GM12878 (cell line): ENCODE measurements at regions not wholly inside any gene's neighbourhood (a gene's known extent, or its start where the extent isn't known, plus 50 kb on each side); places are given as distances from the start of the nearest gene placed in this dataset.

ENCODE experiments used
- ATAC-seq: fragments of 200-7000 bp; cut with Tn5 transposase; 3 replicates; pipeline ENCODE4 v1.9.1; 2020; ENCODE audit warnings: mild to moderate bottlenecking, moderate library complexity
- BruUV-seq: library from RNA; stranded (reverse); fragments of 400-500 nt; replicated peaks from 2 replicates; lab custom pipeline; 2021; lab: Mats Ljungman, UMichigan
- CTCF ChIA-PET: fragments of 300-600 bp; sonication (Branson Sonifier 250); formaldehyde crosslinking; extraction: SDS; loops from one replicate; lab custom pipeline; 2021; ENCODE audit warnings: inconsistent platforms; lab: Yijun Ruan, JAX
- POLR2A ChIA-PET: fragments of 350-600 bp; formaldehyde crosslinking; extraction: SDS; loops from one replicate; lab custom pipeline; 2021; ENCODE audit warnings: inconsistent platforms; lab: Charles Lee
- RAD21 ChIA-PET: fragments of 300-600 bp; sonication (Branson Sonifier 250); formaldehyde crosslinking; loops from one replicate; lab custom pipeline; 2023; ENCODE audit warnings: antibody characterized with exemption; ENCODE audit not compliant: unreplicated experiment; lab: Charles Lee
- SMC1A ChIA-PET: fragments of 300-600 bp; sonication (Branson Sonifier 250); formaldehyde crosslinking; loops from one replicate; lab custom pipeline; 2023; ENCODE audit not compliant: unreplicated experiment, uncharacterized antibody; lab: Charles Lee
- DNase-seq: peaks from one replicate; pipeline ENCODE4 v3.0.0-alpha.2; 2011; ENCODE audit warnings: low read depth, low spot score
- FAIRE-seq: peaks from 3 replicates; lab custom pipeline; 2011; peaks lifted over from hg19 to GRCh38; lab: Jason Lieb, UNC
- H2AFZ ChIP-seq: 2 replicates; pipeline ENCODE4 v1.6.0; 2011; ENCODE audit warnings: low read depth, low read length, control low read depth; ENCODE audit not compliant: control insufficient read depth
- H3K27ac ChIP-seq: 2 replicates; pipeline ENCODE4 v1.5.1; 2011; ENCODE audit warnings: control low read depth; ENCODE audit not compliant: control insufficient read depth, insufficient read depth
- H3K27me3 ChIP-seq, 2 experiments: replicated peaks in 1 of 2; 2 replicates each; pipeline versions ENCODE4 v1.6.0 to v1.6.1; 2011; ENCODE audit warnings: low read length in 1 of 2; ENCODE audit not compliant: control insufficient read depth in 2 of 2, insufficient read depth in 2 of 2
- H3K36me3 ChIP-seq, 2 experiments: 2 replicates each; pipeline ENCODE4 v1.5.1; 2011; ENCODE audit warnings: low read length in 1 of 2; ENCODE audit not compliant: control insufficient read depth in 2 of 2, insufficient read depth in 2 of 2
- H3K4me1 ChIP-seq: 2 replicates; pipeline ENCODE4 v1.6.1; 2011; ENCODE audit warnings: mild to moderate bottlenecking, low read length, moderate library complexity, mixed read lengths; ENCODE audit not compliant: control insufficient read depth, insufficient read depth
- H3K4me2 ChIP-seq: 2 replicates; pipeline ENCODE4 v1.6.0; 2011; ENCODE audit warnings: control low read depth; ENCODE audit not compliant: control insufficient read depth, insufficient read depth
- H3K4me3 ChIP-seq: fragments of 200-600 bp; sonication (generic); 2 replicates; pipeline ENCODE4 v1.5.1; 2016
- H3K79me2 ChIP-seq: 2 replicates; pipeline ENCODE4 v1.6.0; 2011; ENCODE audit warnings: low read length; ENCODE audit not compliant: control insufficient read depth, insufficient read depth
- H3K9ac ChIP-seq: 2 replicates; pipeline ENCODE4 v1.8.0; 2011; ENCODE audit warnings: low read length, control low read depth, mixed read lengths; ENCODE audit not compliant: control insufficient read depth, insufficient read depth
- H3K9me3 ChIP-seq: replicated peaks from 3 replicates; pipeline ENCODE4 v1.5.1; 2011; ENCODE audit warnings: mild to moderate bottlenecking, low read length; ENCODE audit not compliant: control insufficient read depth, insufficient read depth
- H4K20me1 ChIP-seq: 2 replicates; pipeline ENCODE4 v1.6.0; 2011; ENCODE audit not compliant: control insufficient read depth, insufficient read depth
- CHD4 ChIP-seq: fragments of 200-600 bp; sonication (generic); IDR thresholded peaks from 2 replicates; pipeline ENCODE4 v1.6.1; 2016; ENCODE audit warnings: mild to moderate bottlenecking
- EED ChIP-seq: sonication (generic); IDR thresholded peaks from 2 replicates; pipeline ENCODE4 v1.6.1; 2016; ENCODE audit warnings: antibody characterized with exemption, low read depth
- IKZF1 ChIP-seq: fragments of 450-650 bp; conservative IDR thresholded peaks from 2 replicates; pipeline ENCODE4 v1.6.1; 2017; ENCODE audit warnings: antibody characterized with exemption, mild to moderate bottlenecking
- NFYA ChIP-seq: IDR thresholded peaks from 2 replicates; pipeline ENCODE4 v1.6.1; 2011; ENCODE audit warnings: low read depth, mild to moderate bottlenecking, low read length, improper control_type of control experiment, borderline replicate concordance
- NFYB ChIP-seq: IDR thresholded peaks from 2 replicates; pipeline ENCODE4 v1.6.1; 2011; ENCODE audit warnings: low read depth, mild to moderate bottlenecking, low read length, improper control_type of control experiment, moderate library complexity; ENCODE audit not compliant: insufficient read depth
- PAX5 ChIP-seq: IDR thresholded peaks from 2 replicates; pipeline ENCODE4 v1.6.1; 2011; ENCODE audit warnings: low read depth, low read length, borderline replicate concordance
- RBBP5 ChIP-seq: fragments of 200-600 bp; sonication (generic); conservative IDR thresholded peaks from 2 replicates; pipeline ENCODE4 v1.6.1; 2016
- ZNF207 ChIP-seq: fragments of 450-650 bp; IDR thresholded peaks from 2 replicates; pipeline ENCODE4 v1.6.1; 2014; ENCODE audit warnings: antibody characterized with exemption, mild to moderate bottlenecking, borderline replicate concordance
- WGBS: methylation state at CpG from one replicate; pipeline ENCODE4 v1.1.6; 2016; ENCODE audit warnings: low lambda C conversion rate; ENCODE audit not compliant: insufficient replicate concordance, insufficient coverage; ENCODE audit errors: missing lambda C conversion rate; 5-methylcytosine and 5-hydroxymethylcytosine counted together
- in situ Hi-C: fragments of 300-500 bp; cut with MboI; formaldehyde crosslinking; loops from 9 replicates; pipeline ENCODE4 v1.14.3; 2018; ENCODE audit warnings: mixed read lengths
- intact Hi-C: fragments of 100-400 bp; cut with micrococcal nuclease; formaldehyde crosslinking; loops from one replicate; pipeline ENCODE4 v1.14.2; 2022; ENCODE audit not compliant: unreplicated experiment
- TF ChIP-seq, protein P1 (sequence below): fragments of 450-650 bp; IDR thresholded peaks from 2 replicates; pipeline ENCODE4 v1.6.1; 2017; ENCODE audit warnings: mild to moderate bottlenecking, moderate library complexity
- TF ChIP-seq, protein P2 (sequence below): fragments of 450-650 bp; IDR thresholded peaks from 2 replicates; pipeline ENCODE4 v1.6.1; 2017; ENCODE audit warnings: mild to moderate bottlenecking, low read depth, inconsistent platforms; ENCODE audit not compliant: poor library complexity, severe bottlenecking
- TF ChIP-seq, protein P3 (sequence below), 3 experiments: IDR thresholded peaks in 2 of 3; conservative IDR thresholded peaks in 1 of 3; 2 replicates each; pipeline ENCODE4 v1.5.1; 2011; ENCODE audit warnings: low read depth in 3 of 3, low read length in 3 of 3, mild to moderate bottlenecking in 3 of 3, control low read depth in 2 of 3, moderate library complexity in 2 of 3, inconsistent platforms in 1 of 3, mixed read lengths in 1 of 3; ENCODE audit not compliant: control insufficient read depth in 2 of 3, insufficient read depth in 1 of 3; ENCODE audit errors: extremely low read depth in 1 of 3
- TF ChIP-seq, protein P4 (sequence below): fragments of 450-650 bp; IDR thresholded peaks from 2 replicates; pipeline ENCODE4 v1.6.1; 2017; ENCODE audit warnings: antibody characterized with exemption, mild to moderate bottlenecking, moderate library complexity

DNA sequence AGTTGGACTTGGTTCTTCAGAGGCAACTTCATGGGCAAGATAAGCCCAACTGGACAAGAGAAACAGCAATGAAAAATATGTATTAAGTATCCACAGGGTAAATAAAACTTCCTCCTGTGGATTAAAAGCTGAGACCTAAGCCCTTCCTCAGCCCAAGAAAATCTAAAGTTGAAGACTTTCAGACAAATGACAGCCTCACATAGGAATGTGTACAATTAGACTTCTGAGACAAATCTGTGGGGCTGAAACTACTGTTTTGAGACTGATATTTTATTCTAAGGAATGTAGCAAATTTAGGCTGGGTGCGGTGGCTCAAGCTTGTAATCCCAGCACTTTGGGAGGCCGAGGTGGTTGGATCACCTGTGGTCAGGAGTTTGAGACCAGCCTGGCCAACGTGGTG, 74.2 kb upstream of the IL12A start (continued):
- TF ChIP-seq IKZF1 = no peak

DNA sequence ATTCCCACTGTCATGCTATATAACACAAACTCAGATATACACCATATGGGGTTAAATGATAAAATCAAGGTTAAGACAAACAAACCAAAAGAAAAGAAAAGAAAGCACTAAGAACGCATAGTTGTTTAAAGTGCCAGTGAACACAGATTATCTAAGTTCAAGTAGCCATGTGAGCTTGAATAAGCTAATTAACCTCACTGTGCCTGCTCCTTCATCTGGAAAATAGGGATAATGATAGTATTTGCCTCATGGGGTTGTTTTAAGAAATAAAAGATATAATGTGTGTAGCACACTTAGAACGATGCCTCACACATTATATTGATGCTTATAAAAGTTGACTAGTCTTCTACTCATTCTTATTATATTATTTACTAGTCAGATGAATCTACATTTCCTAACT, 72.6 kb upstream of the IL12A start:
- no peak for DNase-seq
- no peaks in the 10 kb centered on the region for H3K27me3 ChIP-seq
- BruUV-seq = no TSS peak
- no peak overlapping the region for H3K4me2 ChIP-seq
- peaks cover 2% of the 10 kb centered on the region; the same call in 2 of the 3 replicates for H3K9me3 ChIP-seq
- no peak for FAIRE-seq
- in situ Hi-C loops = no loop called here
- H3K36me3 ChIP-seq = no peaks in the 10 kb centered on the region
- H3K4me1 ChIP-seq = peaks cover 22% of the 10 kb centered on the region
- POLR2A ChIA-PET = no interaction called here
- SMC1A ChIA-PET = interaction anchor here (1.2 to 10.0 kb wide), 2 partner anchors 14 to 30 kb away, joined by 3 to 59 read pairs; no protein-coding TSS in a partner anchor
- H3K79me2 ChIP-seq = no peaks in the 10 kb centered on the region
- H4K20me1 ChIP-seq = no peaks in the 10 kb centered on the region
- WGBS = 97% methylated on average over 2 of the region's 2 CpGs
- H3K9ac ChIP-seq = no peak overlapping the region
- ATAC-seq = no peak
- no peak overlapping the region for H3K27ac ChIP-seq
- intact Hi-C loops = no loop called here
- H3K4me3 ChIP-seq = no peak overlapping the region
- CTCF ChIA-PET = no interaction called here
- H2AFZ ChIP-seq = no peak overlapping the region
- RAD21 ChIA-PET = no interaction called here
- TF ChIP-seq EED (no peak), NFYA (no peak), ZNF207 (no peak), RBBP5 (no peak), IKZF1 (no peak), CHD4 (no peak), PAX5 (no peak), NFYB (no peak)
- TF ChIP-seq, protein P1, sequence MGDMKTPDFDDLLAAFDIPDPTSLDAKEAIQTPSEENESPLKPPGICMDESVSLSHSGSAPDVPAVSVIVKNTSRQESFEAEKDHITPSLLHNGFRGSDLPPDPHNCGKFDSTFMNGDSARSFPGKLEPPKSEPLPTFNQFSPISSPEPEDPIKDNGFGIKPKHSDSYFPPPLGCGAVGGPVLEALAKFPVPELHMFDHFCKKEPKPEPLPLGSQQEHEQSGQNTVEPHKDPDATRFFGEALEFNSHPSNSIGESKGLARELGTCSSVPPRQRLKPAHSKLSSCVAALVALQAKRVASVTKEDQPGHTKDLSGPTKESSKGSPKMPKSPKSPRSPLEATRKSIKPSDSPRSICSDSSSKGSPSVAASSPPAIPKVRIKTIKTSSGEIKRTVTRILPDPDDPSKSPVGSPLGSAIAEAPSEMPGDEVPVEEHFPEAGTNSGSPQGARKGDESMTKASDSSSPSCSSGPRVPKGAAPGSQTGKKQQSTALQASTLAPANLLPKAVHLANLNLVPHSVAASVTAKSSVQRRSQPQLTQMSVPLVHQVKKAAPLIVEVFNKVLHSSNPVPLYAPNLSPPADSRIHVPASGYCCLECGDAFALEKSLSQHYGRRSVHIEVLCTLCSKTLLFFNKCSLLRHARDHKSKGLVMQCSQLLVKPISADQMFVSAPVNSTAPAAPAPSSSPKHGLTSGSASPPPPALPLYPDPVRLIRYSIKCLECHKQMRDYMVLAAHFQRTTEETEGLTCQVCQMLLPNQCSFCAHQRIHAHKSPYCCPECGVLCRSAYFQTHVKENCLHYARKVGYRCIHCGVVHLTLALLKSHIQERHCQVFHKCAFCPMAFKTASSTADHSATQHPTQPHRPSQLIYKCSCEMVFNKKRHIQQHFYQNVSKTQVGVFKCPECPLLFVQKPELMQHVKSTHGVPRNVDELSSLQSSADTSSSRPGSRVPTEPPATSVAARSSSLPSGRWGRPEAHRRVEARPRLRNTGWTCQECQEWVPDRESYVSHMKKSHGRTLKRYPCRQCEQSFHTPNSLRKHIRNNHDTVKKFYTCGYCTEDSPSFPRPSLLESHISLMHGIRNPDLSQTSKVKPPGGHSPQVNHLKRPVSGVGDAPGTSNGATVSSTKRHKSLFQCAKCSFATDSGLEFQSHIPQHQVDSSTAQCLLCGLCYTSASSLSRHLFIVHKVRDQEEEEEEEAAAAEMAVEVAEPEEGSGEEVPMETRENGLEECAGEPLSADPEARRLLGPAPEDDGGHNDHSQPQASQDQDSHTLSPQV = no peak
- TF ChIP-seq, protein P2, sequence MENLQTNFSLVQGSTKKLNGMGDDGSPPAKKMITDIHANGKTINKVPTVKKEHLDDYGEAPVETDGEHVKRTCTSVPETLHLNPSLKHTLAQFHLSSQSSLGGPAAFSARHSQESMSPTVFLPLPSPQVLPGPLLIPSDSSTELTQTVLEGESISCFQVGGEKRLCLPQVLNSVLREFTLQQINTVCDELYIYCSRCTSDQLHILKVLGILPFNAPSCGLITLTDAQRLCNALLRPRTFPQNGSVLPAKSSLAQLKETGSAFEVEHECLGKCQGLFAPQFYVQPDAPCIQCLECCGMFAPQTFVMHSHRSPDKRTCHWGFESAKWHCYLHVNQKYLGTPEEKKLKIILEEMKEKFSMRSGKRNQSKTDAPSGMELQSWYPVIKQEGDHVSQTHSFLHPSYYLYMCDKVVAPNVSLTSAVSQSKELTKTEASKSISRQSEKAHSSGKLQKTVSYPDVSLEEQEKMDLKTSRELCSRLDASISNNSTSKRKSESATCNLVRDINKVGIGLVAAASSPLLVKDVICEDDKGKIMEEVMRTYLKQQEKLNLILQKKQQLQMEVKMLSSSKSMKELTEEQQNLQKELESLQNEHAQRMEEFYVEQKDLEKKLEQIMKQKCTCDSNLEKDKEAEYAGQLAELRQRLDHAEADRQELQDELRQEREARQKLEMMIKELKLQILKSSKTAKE = no peak
- TF ChIP-seq, protein P3, sequence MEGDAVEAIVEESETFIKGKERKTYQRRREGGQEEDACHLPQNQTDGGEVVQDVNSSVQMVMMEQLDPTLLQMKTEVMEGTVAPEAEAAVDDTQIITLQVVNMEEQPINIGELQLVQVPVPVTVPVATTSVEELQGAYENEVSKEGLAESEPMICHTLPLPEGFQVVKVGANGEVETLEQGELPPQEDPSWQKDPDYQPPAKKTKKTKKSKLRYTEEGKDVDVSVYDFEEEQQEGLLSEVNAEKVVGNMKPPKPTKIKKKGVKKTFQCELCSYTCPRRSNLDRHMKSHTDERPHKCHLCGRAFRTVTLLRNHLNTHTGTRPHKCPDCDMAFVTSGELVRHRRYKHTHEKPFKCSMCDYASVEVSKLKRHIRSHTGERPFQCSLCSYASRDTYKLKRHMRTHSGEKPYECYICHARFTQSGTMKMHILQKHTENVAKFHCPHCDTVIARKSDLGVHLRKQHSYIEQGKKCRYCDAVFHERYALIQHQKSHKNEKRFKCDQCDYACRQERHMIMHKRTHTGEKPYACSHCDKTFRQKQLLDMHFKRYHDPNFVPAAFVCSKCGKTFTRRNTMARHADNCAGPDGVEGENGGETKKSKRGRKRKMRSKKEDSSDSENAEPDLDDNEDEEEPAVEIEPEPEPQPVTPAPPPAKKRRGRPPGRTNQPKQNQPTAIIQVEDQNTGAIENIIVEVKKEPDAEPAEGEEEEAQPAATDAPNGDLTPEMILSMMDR (IDR thresholded peaks at IDR 0.05 in 2 of 3, conservative IDR thresholded peaks at IDR 0.05 in 1 of 3; ENCODE audit: control insufficient read depth in 2 of 3, extremely low read depth in 1 of 3, insufficient read depth in 1 of 3, low read depth in 3 of 3, low read length in 3 of 3) = no peak
- TF ChIP-seq, protein P4, sequence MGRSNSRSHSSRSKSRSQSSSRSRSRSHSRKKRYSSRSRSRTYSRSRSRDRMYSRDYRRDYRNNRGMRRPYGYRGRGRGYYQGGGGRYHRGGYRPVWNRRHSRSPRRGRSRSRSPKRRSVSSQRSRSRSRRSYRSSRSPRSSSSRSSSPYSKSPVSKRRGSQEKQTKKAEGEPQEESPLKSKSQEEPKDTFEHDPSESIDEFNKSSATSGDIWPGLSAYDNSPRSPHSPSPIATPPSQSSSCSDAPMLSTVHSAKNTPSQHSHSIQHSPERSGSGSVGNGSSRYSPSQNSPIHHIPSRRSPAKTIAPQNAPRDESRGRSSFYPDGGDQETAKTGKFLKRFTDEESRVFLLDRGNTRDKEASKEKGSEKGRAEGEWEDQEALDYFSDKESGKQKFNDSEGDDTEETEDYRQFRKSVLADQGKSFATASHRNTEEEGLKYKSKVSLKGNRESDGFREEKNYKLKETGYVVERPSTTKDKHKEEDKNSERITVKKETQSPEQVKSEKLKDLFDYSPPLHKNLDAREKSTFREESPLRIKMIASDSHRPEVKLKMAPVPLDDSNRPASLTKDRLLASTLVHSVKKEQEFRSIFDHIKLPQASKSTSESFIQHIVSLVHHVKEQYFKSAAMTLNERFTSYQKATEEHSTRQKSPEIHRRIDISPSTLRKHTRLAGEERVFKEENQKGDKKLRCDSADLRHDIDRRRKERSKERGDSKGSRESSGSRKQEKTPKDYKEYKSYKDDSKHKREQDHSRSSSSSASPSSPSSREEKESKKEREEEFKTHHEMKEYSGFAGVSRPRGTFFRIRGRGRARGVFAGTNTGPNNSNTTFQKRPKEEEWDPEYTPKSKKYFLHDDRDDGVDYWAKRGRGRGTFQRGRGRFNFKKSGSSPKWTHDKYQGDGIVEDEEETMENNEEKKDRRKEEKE = no peak
